ENCODE measurements at regions not wholly inside any gene's neighbourhood (a gene's known extent, or its start where the extent isn't known, plus 50 kb on each side); places are given as distances from the start of the nearest gene placed in this dataset.

- Histone ChIP-seq H3K4me2 (no peak overlapping the region), H2AFZ (ENCODE audit: low read depth) (no peak overlapping the region), H3K4me3 (ENCODE audit: low read depth in 2 of 2, low read length in 1 of 2) (no peak overlapping the region), H3K27me3 (ENCODE audit: insufficient read depth) (no peaks in the 10 kb centered on the region), H3K9ac (no peak overlapping the region), H3K9me3 (no peaks in the 10 kb centered on the region), H3K36me3 (replicated peaks in 1 of 2; ENCODE audit: control insufficient read depth in 1 of 2, insufficient read depth in 2 of 2, low read length in 1 of 2) (no peaks in the 10 kb centered on the region), H4K20me1 (ENCODE audit: insufficient read depth) (no peaks in the 10 kb centered on the region), H3K4me1 (ENCODE audit: control insufficient read depth in 1 of 2, insufficient read depth in 2 of 2, low read depth in 1 of 2, low read length in 1 of 2) (no peaks in the 10 kb centered on the region), H3K9me2 (no peaks in the 10 kb centered on the region), H3K79me2 (ENCODE audit: insufficient read depth) (no peaks in the 10 kb centered on the region), H3K27ac (ENCODE audit: low read depth in 2 of 2, low read length in 1 of 2) (no peak overlapping the region), H3F3A (replicated peaks; ENCODE audit: insufficient read depth) (no peaks in the 10 kb centered on the region)
- ChIA-PET POLR2A (no interaction called here), CTCF (no interaction called here)
- 58% methylated on average over 4 of the region's 4 CpGs for whole genome bisulfite sequencing (ENCODE audit: low lambda C conversion rate)
- TF ChIP-seq FOSL2 (IDR thresholded peaks at IDR 0.05; ENCODE audit: borderline replicate concordance, low read depth), result no peak
- no peak for TF ChIP-seq SIN3A (IDR thresholded peaks at IDR 0.05; ENCODE audit: borderline replicate concordance, low read depth, low read length)
- no peak for TF ChIP-seq PBX3 (IDR thresholded peaks at IDR 0.05)
- TF ChIP-seq, protein P1, sequence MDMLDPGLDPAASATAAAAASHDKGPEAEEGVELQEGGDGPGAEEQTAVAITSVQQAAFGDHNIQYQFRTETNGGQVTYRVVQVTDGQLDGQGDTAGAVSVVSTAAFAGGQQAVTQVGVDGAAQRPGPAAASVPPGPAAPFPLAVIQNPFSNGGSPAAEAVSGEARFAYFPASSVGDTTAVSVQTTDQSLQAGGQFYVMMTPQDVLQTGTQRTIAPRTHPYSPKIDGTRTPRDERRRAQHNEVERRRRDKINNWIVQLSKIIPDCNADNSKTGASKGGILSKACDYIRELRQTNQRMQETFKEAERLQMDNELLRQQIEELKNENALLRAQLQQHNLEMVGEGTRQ (IDR thresholded peaks at IDR 0.05; ENCODE audit: borderline replicate concordance, low read depth, low read length), result no peak
- no peak for TF ChIP-seq GABPA (IDR thresholded peaks at IDR 0.05; ENCODE audit: low read depth)
- DNase-seq, result no peak
These were observed 104.1 kb downstream of the SLC25A46 start for GRCh38 chr5:110842948-110843347.

- Histone ChIP-seq H3F3A (replicated peaks; ENCODE audit: insufficient read depth) (no peaks in the 10 kb centered on the region), H3K9ac (no peak overlapping the region), H3K27me3 (ENCODE audit: insufficient read depth) (no peaks in the 10 kb centered on the region), H2AFZ (ENCODE audit: low read depth) (no peak overlapping the region), H4K20me1 (ENCODE audit: insufficient read depth) (no peaks in the 10 kb centered on the region), H3K9me2 (no peaks in the 10 kb centered on the region), H3K27ac (ENCODE audit: low read depth in 2 of 2, low read length in 1 of 2) (no peak overlapping the region), H3K36me3 (replicated peaks in 1 of 2; ENCODE audit: control insufficient read depth in 1 of 2, insufficient read depth in 2 of 2, low read length in 1 of 2) (no peaks in the 10 kb centered on the region), H3K4me1 (ENCODE audit: control insufficient read depth in 1 of 2, insufficient read depth in 2 of 2, low read depth in 1 of 2, low read length in 1 of 2) (no peaks in the 10 kb centered on the region), H3K79me2 (ENCODE audit: insufficient read depth) (no peaks in the 10 kb centered on the region), H3K4me2 (no peak overlapping the region), H3K9me3 (no peaks in the 10 kb centered on the region), H3K4me3 (ENCODE audit: low read depth in 2 of 2, low read length in 1 of 2) (no peak overlapping the region)
- TF ChIP-seq, protein P2, sequence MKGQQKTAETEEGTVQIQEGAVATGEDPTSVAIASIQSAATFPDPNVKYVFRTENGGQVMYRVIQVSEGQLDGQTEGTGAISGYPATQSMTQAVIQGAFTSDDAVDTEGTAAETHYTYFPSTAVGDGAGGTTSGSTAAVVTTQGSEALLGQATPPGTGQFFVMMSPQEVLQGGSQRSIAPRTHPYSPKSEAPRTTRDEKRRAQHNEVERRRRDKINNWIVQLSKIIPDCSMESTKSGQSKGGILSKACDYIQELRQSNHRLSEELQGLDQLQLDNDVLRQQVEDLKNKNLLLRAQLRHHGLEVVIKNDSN (IDR thresholded peaks at IDR 0.05; ENCODE audit: borderline replicate concordance, low read depth), result no peak
- no peak for DNase-seq
- ChIA-PET CTCF (no interaction called here), POLR2A (no interaction called here)
These were observed 105.4 kb downstream of the SLC25A46 start for GRCh38 chr5:110844251-110844650.

DNA sequence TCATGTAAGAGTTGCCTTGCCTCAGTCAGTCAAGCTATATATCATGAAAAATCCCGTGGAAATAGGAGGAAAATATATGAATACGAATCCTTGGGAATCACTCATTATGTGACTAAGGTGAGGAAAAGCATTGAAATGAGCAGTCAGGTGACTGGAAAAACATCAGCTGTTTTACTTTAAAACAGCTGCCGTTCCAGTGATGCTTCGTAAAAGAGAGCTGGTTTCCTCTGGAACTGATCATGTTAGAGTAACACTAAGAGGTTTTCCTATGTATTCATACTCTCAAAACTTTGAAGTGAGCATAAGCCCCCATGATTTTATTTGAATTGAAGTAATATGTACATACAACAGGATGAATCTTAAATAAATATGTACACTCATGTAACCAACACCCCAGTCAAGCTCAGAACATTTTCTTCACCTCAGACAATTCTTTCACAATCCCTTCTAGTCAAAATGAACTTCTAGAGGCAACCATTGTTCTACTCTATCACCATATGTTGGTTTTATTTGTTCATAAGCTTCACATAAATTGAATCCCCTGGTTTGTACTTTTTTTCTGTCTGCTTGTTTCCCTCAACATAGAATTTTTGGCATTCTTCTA, 107.7 kb downstream of the SLC25A46 start:
- Histone ChIP-seq H3K27ac (ENCODE audit: low read depth in 2 of 2, low read length in 1 of 2) (no peak overlapping the region), H3K79me2 (ENCODE audit: insufficient read depth) (no peaks in the 10 kb centered on the region), H2AFZ (ENCODE audit: low read depth) (no peak overlapping the region), H3K9me3 (no peaks in the 10 kb centered on the region), H3F3A (replicated peaks; ENCODE audit: insufficient read depth) (no peaks in the 10 kb centered on the region), H3K27me3 (ENCODE audit: insufficient read depth) (no peaks in the 10 kb centered on the region), H3K36me3 (replicated peaks in 1 of 2; ENCODE audit: control insufficient read depth in 1 of 2, insufficient read depth in 2 of 2, low read length in 1 of 2) (no peaks in the 10 kb centered on the region), H3K9ac (no peak overlapping the region), H3K4me3 (ENCODE audit: low read depth in 2 of 2, low read length in 1 of 2) (no peak overlapping the region), H3K4me1 (ENCODE audit: control insufficient read depth in 1 of 2, insufficient read depth in 2 of 2, low read depth in 1 of 2, low read length in 1 of 2) (no peaks in the 10 kb centered on the region), H4K20me1 (ENCODE audit: insufficient read depth) (no peaks in the 10 kb centered on the region), H3K9me2 (no peaks in the 10 kb centered on the region), H3K4me2 (no peak overlapping the region)
- no peak for TF ChIP-seq TEAD4 (IDR thresholded peaks at IDR 0.05; ENCODE audit: borderline replicate concordance, insufficient read depth)
- WGBS (ENCODE audit: low lambda C conversion rate), result 66% methylated on average over 4 of the region's 4 CpGs
- DNase-seq, result no peak
- ChIA-PET POLR2A (no interaction called here), CTCF (no interaction called here)

All from SK-N-SH (cell line).